NK-92 (cell line): ENCODE measurements at regions not wholly inside any gene's neighbourhood (a gene's known extent, or its start where the extent isn't known, plus 50 kb on each side); places are given as distances from the start of the nearest gene placed in this dataset.

Experiments
- DNase-seq: peaks from one replicate; lab custom pipeline; 2025; ENCODE audit not compliant: unreplicated experiment; lab: John Stamatoyannopoulos, UW

- DNase-seq: no peak
These were observed 354.4 kb downstream of the TUSC7 start for GRCh38 chr3:117063930-117064329.

GRCh38 chr3:117068301-117068700 is 358.7 kb downstream of the TUSC7 start:
- DNase-seq: no peak

- DNase-seq: no peak
These were observed 365.2 kb downstream of the TUSC7 start for GRCh38 chr3:117074826-117075225.

- DNase-seq: no peak
These were observed 370.4 kb downstream of the TUSC7 start for GRCh38 chr3:117079997-117080396.

GRCh38 chr3:117080872-117081271 is 371.3 kb downstream of the TUSC7 start:
- DNase-seq: no peak

GRCh38 chr3:117084277-117084676 is 374.7 kb downstream of the TUSC7 start:
- no peak for DNase-seq

- DNase-seq: no peak
These were observed 375.2 kb downstream of the TUSC7 start for GRCh38 chr3:117084739-117085270.

GRCh38 chr3:117091676-117092075 is 382.1 kb downstream of the TUSC7 start:
- DNase-seq: no peak

- no peak for DNase-seq
These were observed 387.0 kb downstream of the TUSC7 start for GRCh38 chr3:117096549-117096948.

- DNase-seq: no peak
These were observed 387.8 kb downstream of the TUSC7 start for GRCh38 chr3:117097351-117097750.

- no peak for DNase-seq
These were observed 392.1 kb downstream of the TUSC7 start for GRCh38 chr3:117101697-117102096.

GRCh38 chr3:117102426-117102825 is 392.8 kb downstream of the TUSC7 start:
- DNase-seq: no peak

- no peak for DNase-seq
These were observed 394.1 kb downstream of the TUSC7 start for GRCh38 chr3:117103675-117104074.

GRCh38 chr3:117104381-117104780 is 394.8 kb downstream of the TUSC7 start:
- no peak for DNase-seq

GRCh38 chr3:117104792-117105191 is 395.2 kb downstream of the TUSC7 start:
- DNase-seq: no peak

- no peak for DNase-seq
These were observed 396.1 kb downstream of the TUSC7 start for GRCh38 chr3:117105686-117106085.

GRCh38 chr3:117106396-117106795 is 396.8 kb downstream of the TUSC7 start:
- DNase-seq: no peak

GRCh38 chr3:117107946-117108345 is 398.4 kb downstream of the TUSC7 start:
- no peak for DNase-seq

GRCh38 chr3:117109178-117109577 is 399.6 kb downstream of the TUSC7 start:
- DNase-seq: no peak

GRCh38 chr3:117114517-117115265 is 405.1 kb downstream of the TUSC7 start:
- no peak for DNase-seq

GRCh38 chr3:117117188-117117936 is 407.8 kb downstream of the TUSC7 start:
- DNase-seq: no peak

- no peak for DNase-seq
These were observed 409.0 kb downstream of the TUSC7 start for GRCh38 chr3:117118604-117119003.
